ENCODE measurements at regions not wholly inside any gene's neighbourhood (a gene's known extent, or its start where the extent isn't known, plus 50 kb on each side); places are given as distances from the start of the nearest gene placed in this dataset.

- TF ChIP-seq CTCF (conservative IDR thresholded peaks at IDR 0.05; ENCODE audit: low read depth, low read length) (no peak), ELK1 (IDR thresholded peaks at IDR 0.05; ENCODE audit: borderline replicate concordance, low read depth, low read length) (no peak), POLR2A (IDR thresholded peaks at IDR 0.05; ENCODE audit: low read depth, low read length) (no peak), BHLHE40 (IDR thresholded peaks at IDR 0.05; ENCODE audit: low read depth, low read length) (no peak), RFX5 (IDR thresholded peaks at IDR 0.05; ENCODE audit: low read depth, low read length) (no peak), MXI1 (IDR thresholded peaks at IDR 0.05; ENCODE audit: borderline replicate concordance, low read depth, low read length) (no peak), RAD21 (IDR thresholded peaks at IDR 0.05; ENCODE audit: low read length) (no peak), RCOR1 (IDR thresholded peaks at IDR 0.05; ENCODE audit: insufficient replicate concordance, low read length) (no peak), CEBPB (IDR thresholded peaks at IDR 0.05; ENCODE audit: low read depth, low read length) (no peak), MAZ (IDR thresholded peaks at IDR 0.05; ENCODE audit: borderline replicate concordance, low read depth, low read length) (no peak), USF2 (IDR thresholded peaks at IDR 0.05; ENCODE audit: low read depth, low read length) (no peak), SMC3 (IDR thresholded peaks at IDR 0.05; ENCODE audit: low read depth, low read length) (no peak), NFE2L2 (IDR thresholded peaks at IDR 0.05; ENCODE audit: low read depth, low read length) (no peak), CHD1 (IDR thresholded peaks at IDR 0.05; ENCODE audit: low read depth, low read length) (no peak)
Measured at GRCh38 chr2:21411741-21412140, 288.0 kb downstream of the TDRD15 start.

Data from IMR-90 (cell line).